H1 (cell line): ENCODE measurements at regions not wholly inside any gene's neighbourhood (a gene's known extent, or its start where the extent isn't known, plus 50 kb on each side); places are given as distances from the start of the nearest gene placed in this dataset.

ENCODE experiments used
- CTCF ChIA-PET: fragments of 300-600 bp; sonication (Branson Sonifier 250); formaldehyde crosslinking; loops from one replicate; lab custom pipeline; 2021; ENCODE audit not compliant: partially characterized antibody; lab: Charles Lee
- POLR2A ChIA-PET: fragments of 300-600 bp; sonication (Branson Sonifier 250); formaldehyde crosslinking; loops from one replicate; lab custom pipeline; 2021; ENCODE audit warnings: inconsistent platforms; ENCODE audit not compliant: partially characterized antibody; lab: Charles Lee
- DNase-seq, 2 experiments: peaks; one replicate each; pipeline versions ENCODE4 v3.0.0 to v3.0.0-alpha.2; 2010 to 2022; ENCODE audit warnings: low spot score in 2 of 2, low read depth in 1 of 2, mixed read lengths in 1 of 2
- FAIRE-seq: peaks from 2 replicates; lab custom pipeline; 2011; peaks lifted over from hg19 to GRCh38; lab: Jason Lieb, UNC
- H2AFZ ChIP-seq: 2 replicates; pipeline ENCODE4 v1.8.1; 2012; ENCODE audit warnings: low read length, inconsistent platforms
- H2AK5ac ChIP-seq: 2 replicates; pipeline ENCODE4 v1.6.1; 2013; ENCODE audit warnings: low read depth, low read length
- H2BK120ac ChIP-seq: replicated peaks from 2 replicates; pipeline ENCODE3; 2013; ENCODE audit warnings: low read depth, low read length, inconsistent platforms
- H2BK12ac ChIP-seq: 2 replicates; pipeline ENCODE4 v1.6.1; 2013; ENCODE audit warnings: low read depth, low read length
- H2BK15ac ChIP-seq: 2 replicates; pipeline ENCODE4 v1.6.1; 2013; ENCODE audit warnings: low read length
- H2BK20ac ChIP-seq: 2 replicates; pipeline ENCODE4 v1.6.1; 2013; ENCODE audit warnings: low read length
- H2BK5ac ChIP-seq: 2 replicates; pipeline ENCODE4 v1.6.1; 2013; ENCODE audit warnings: low read depth, low read length
- H3K14ac ChIP-seq: 2 replicates; pipeline ENCODE4 v1.6.1; 2013; ENCODE audit warnings: inconsistent platforms; ENCODE audit not compliant: insufficient read length
- H3K18ac ChIP-seq: 2 replicates; pipeline ENCODE4 v1.6.1; 2013; ENCODE audit warnings: low read length; ENCODE audit errors: extremely low read depth
- H3K23ac ChIP-seq: 2 replicates; pipeline ENCODE4 v1.6.1; 2013; ENCODE audit warnings: inconsistent platforms; ENCODE audit not compliant: insufficient read length
- H3K23me2 ChIP-seq: 2 replicates; pipeline ENCODE4 v1.6.1; 2013; ENCODE audit warnings: low read depth, low read length
- H3K27ac ChIP-seq: 2 replicates; pipeline ENCODE4 v1.6.1; 2011; ENCODE audit warnings: low read depth, low read length, inconsistent platforms
- H3K27me3 ChIP-seq, 4 experiments: replicated peaks in 1 of 4; 1 replicate in 1 of 4; 2 replicates in 3 of 4; pipeline versions ENCODE4 v1.6.1 to v1.8.1; 2011 to 2013; ENCODE audit warnings: low read length in 3 of 4, mild to moderate bottlenecking in 3 of 4, inconsistent platforms in 2 of 4, mixed read lengths in 2 of 4, moderate library complexity in 1 of 4; ENCODE audit not compliant: control insufficient read depth in 3 of 4, insufficient read depth in 3 of 4; ENCODE audit errors: extremely low read depth in 1 of 4
- H3K36me3 ChIP-seq, 4 experiments: 2 replicates each; pipeline versions ENCODE4 v1.6.1 to v1.8.1; 2011 to 2013; ENCODE audit warnings: mild to moderate bottlenecking in 4 of 4, low read length in 3 of 4, moderate library complexity in 2 of 4, control low read depth in 1 of 4, inconsistent platforms in 1 of 4; ENCODE audit not compliant: insufficient read depth in 4 of 4, control insufficient read depth in 2 of 4
- H3K4ac ChIP-seq: replicated peaks from 2 replicates; pipeline ENCODE3; 2013; ENCODE audit warnings: low read length, low read depth, mixed read lengths, inconsistent platforms; ENCODE audit not compliant: insufficient read length
- H3K4me1 ChIP-seq, 4 experiments: replicated peaks in 1 of 4; 1 replicate in 1 of 4; 2 replicates in 3 of 4; pipeline versions ENCODE4 v1.6.1 to v1.8.1; 2011 to 2013; ENCODE audit warnings: low read length in 3 of 4, inconsistent platforms in 2 of 4, mixed read lengths in 1 of 4; ENCODE audit not compliant: insufficient read depth in 4 of 4, control insufficient read depth in 3 of 4
- H3K4me2 ChIP-seq, 2 experiments: 2 replicates each; pipeline versions ENCODE4 v1.6.1 to v1.8.1; 2011 to 2013; ENCODE audit warnings: low read depth in 2 of 2, low read length in 2 of 2, control low read depth in 1 of 2, inconsistent platforms in 1 of 2, mild to moderate bottlenecking in 1 of 2; ENCODE audit not compliant: insufficient read depth in 1 of 2
- H3K4me3 ChIP-seq, 4 experiments: fragments of 200-600, 300-600 bp in 1 of 4; sonication (generic), shearing (Covaris generic), sonication (Bioruptor Twin) in 1 of 4; 2 replicates each; pipeline versions ENCODE4 v1.5.1 to v1.8.1; 2011 to 2016; ENCODE audit warnings: low read length in 4 of 4, low read depth in 3 of 4, control low read depth in 2 of 4, inconsistent platforms in 2 of 4, mild to moderate bottlenecking in 2 of 4, mixed read lengths in 1 of 4, moderate library complexity in 1 of 4; ENCODE audit not compliant: insufficient read depth in 2 of 4; ENCODE audit errors: extremely low read depth in 1 of 4
- H3K56ac ChIP-seq: replicated peaks from 2 replicates; pipeline ENCODE3; 2013; ENCODE audit warnings: low read depth, mild to moderate bottlenecking, mixed read lengths, low read length, inconsistent platforms; ENCODE audit not compliant: insufficient read length
- H3K79me1 ChIP-seq: 2 replicates; pipeline ENCODE4 v1.6.1; 2013; ENCODE audit warnings: low read depth, low read length, control low read depth
- H3K79me2 ChIP-seq, 2 experiments: 2 replicates each; pipeline versions ENCODE4 v1.6.1 to v1.8.1; 2012 to 2013; ENCODE audit warnings: low read length in 2 of 2, mild to moderate bottlenecking in 2 of 2, inconsistent platforms in 1 of 2; ENCODE audit not compliant: insufficient read depth in 2 of 2, control insufficient read depth in 1 of 2
- H3K9ac ChIP-seq, 4 experiments: replicated peaks in 1 of 4; 1 replicate in 1 of 4; 2 replicates in 3 of 4; pipeline versions ENCODE4 v1.6.1 to v1.8.1; 2011 to 2013; ENCODE audit warnings: low read depth in 3 of 4, low read length in 3 of 4, control low read depth in 2 of 4, mild to moderate bottlenecking in 2 of 4, moderate library complexity in 2 of 4, inconsistent platforms in 1 of 4; ENCODE audit errors: extremely low read depth in 1 of 4
- H3K9me3 ChIP-seq, 2 experiments: 2 replicates each; pipeline versions ENCODE4 v1.6.1 to v1.8.1; 2012 to 2013; ENCODE audit warnings: mild to moderate bottlenecking in 2 of 2, moderate library complexity in 2 of 2, control low read depth in 1 of 2, inconsistent platforms in 1 of 2, low read depth in 1 of 2, low read length in 1 of 2, mixed read lengths in 1 of 2; ENCODE audit not compliant: insufficient read depth in 2 of 2
- H4K20me1 ChIP-seq, 2 experiments: replicated peaks in 1 of 2; 2 replicates each; pipeline versions ENCODE3 to v1.8.1; 2011 to 2013; ENCODE audit warnings: inconsistent platforms in 2 of 2, low read length in 2 of 2, mild to moderate bottlenecking in 1 of 2; ENCODE audit not compliant: insufficient read depth in 2 of 2, control insufficient read depth in 1 of 2
- H4K5ac ChIP-seq: 2 replicates; pipeline ENCODE4 v1.6.1; 2013; ENCODE audit warnings: low read length, low read depth, mixed read lengths, inconsistent platforms; ENCODE audit not compliant: insufficient read length
- H4K8ac ChIP-seq: 2 replicates; pipeline ENCODE4 v1.8.0; 2013; ENCODE audit warnings: mild to moderate bottlenecking, moderate library complexity, low read length, inconsistent platforms; ENCODE audit not compliant: insufficient read depth; ENCODE audit errors: extremely low read depth
- H4K91ac ChIP-seq: replicated peaks from 2 replicates; pipeline ENCODE3; 2013; ENCODE audit warnings: low read length, mixed read lengths, inconsistent platforms; ENCODE audit not compliant: insufficient read length
- BRCA1 ChIP-seq: IDR thresholded peaks from 2 replicates; pipeline ENCODE4 v1.6.1; 2012; ENCODE audit warnings: low read depth, low read length, improper control_type of control experiment
- CTBP2 ChIP-seq: IDR thresholded peaks from 2 replicates; pipeline ENCODE4 v1.7.0; 2011; ENCODE audit warnings: borderline replicate concordance, mild to moderate bottlenecking, moderate library complexity, mixed read lengths, low read length; ENCODE audit not compliant: insufficient read depth, insufficient read length
- FOSL1 ChIP-seq: IDR thresholded peaks from 2 replicates; pipeline ENCODE4 v1.6.1; 2011; ENCODE audit warnings: mild to moderate bottlenecking, low read depth, low read length, moderate library complexity; ENCODE audit not compliant: insufficient read depth
- RAD21 ChIP-seq, 2 experiments: IDR thresholded peaks in 1 of 2; conservative IDR thresholded peaks in 1 of 2; 2 replicates each; pipeline ENCODE4 v1.6.1; 2011; ENCODE audit warnings: low read depth in 2 of 2, low read length in 2 of 2, improper control_type of control experiment in 1 of 2, inconsistent platforms in 1 of 2, mild to moderate bottlenecking in 1 of 2, moderate library complexity in 1 of 2
- SIN3A ChIP-seq, 2 experiments: IDR thresholded peaks in 1 of 2; conservative IDR thresholded peaks in 1 of 2; 2 replicates each; pipeline ENCODE4 v1.6.1; 2011 to 2012; ENCODE audit warnings: low read length in 2 of 2, improper control_type of control experiment in 1 of 2, low read depth in 1 of 2, mild to moderate bottlenecking in 1 of 2
- WGBS, 2 experiments: shearing (Covaris generic) in 1 of 2; methylation state at CpG; one replicate each; pipeline versions ENCODE4 v1.1.6 to v1.1.7; 2013 to 2015; ENCODE audit warnings: low lambda C conversion rate in 2 of 2, mixed read lengths in 2 of 2, inconsistent platforms in 1 of 2, low coverage in 1 of 2, missing lambda C conversion rate in 1 of 2; ENCODE audit not compliant: insufficient replicate concordance in 2 of 2, insufficient coverage in 1 of 2, insufficient read length in 1 of 2; ENCODE audit errors: extremely low coverage in 1 of 2, missing lambda C conversion rate in 1 of 2; 5-methylcytosine and 5-hydroxymethylcytosine counted together

DNA sequence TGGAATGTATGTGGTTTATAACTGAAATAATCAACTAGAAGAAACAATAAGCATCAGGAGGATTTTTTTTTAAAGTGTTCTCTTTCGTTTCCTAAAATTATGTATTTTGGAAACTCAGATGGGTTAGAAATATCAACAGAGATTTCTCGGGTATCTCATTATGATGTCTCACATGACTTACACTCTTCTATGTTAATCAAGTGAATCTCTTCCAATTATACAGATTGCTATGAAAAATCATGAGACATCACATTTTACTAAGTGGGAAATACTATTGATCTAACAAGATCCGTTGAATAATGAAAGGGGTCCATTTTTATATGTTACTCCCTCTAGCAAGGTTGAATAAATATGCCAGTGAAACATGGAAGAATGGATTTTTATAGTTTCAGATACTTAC is 54.7 kb upstream of the NRIP1 start:
- Histone ChIP-seq H2AK5ac (no peak overlapping the region), H2BK15ac (no peak overlapping the region), H3K4me1 (peaks cover 0 to 8% (median 4%) of the 10 kb centered on the region in 4 experiments; a peak in 4 of 7 replicates), H2BK12ac (no peak overlapping the region), H3K56ac (no peak overlapping the region), H3K4ac (no peak overlapping the region), H2BK120ac (no peak overlapping the region), H3K36me3 (no peaks in the 10 kb centered on the region), H3K9ac (no peak overlapping the region), H3K27ac (no peak overlapping the region), H3K23ac (no peak overlapping the region), H2AFZ (no peak overlapping the region), H3K14ac (no peak overlapping the region), H3K18ac (no peak overlapping the region), H3K79me2 (no peaks in the 10 kb centered on the region), H4K8ac (no peak overlapping the region), H3K4me2 (no peak overlapping the region), H4K20me1 (no peaks in the 10 kb centered on the region), H3K4me3 (no peak overlapping the region), H4K91ac (no peak overlapping the region), H2BK20ac (no peak overlapping the region), H3K79me1 (no peaks in the 10 kb centered on the region), H3K9me3 (no peaks in the 10 kb centered on the region), H3K23me2 (no peaks in the 10 kb centered on the region), H2BK5ac (no peak overlapping the region), H3K27me3 (no peaks in the 10 kb centered on the region), H4K5ac (no peak overlapping the region)
- DNase-seq (no peak), FAIRE-seq (no peak)
- CTCF ChIA-PET: no interaction called here
- 89% methylated on average over 3 of the region's 3 CpGs; no CpG with 5 or more reads in 1 of the 2 experiments for WGBS, 2 experiments
- TF ChIP-seq RAD21 (IDR thresholded peaks at IDR 0.05 in 1 of 2, conservative IDR thresholded peaks at IDR 0.05 in 1 of 2; ENCODE audit: low read depth in 2 of 2, low read length in 2 of 2): no peak
- no peak for TF ChIP-seq BRCA1
- TF ChIP-seq CTBP2: no peak
- no peak for TF ChIP-seq SIN3A (conservative IDR thresholded peaks at IDR 0.05 in 1 of 2, IDR thresholded peaks at IDR 0.05 in 1 of 2; ENCODE audit: low read depth in 1 of 2, low read length in 2 of 2)
- no peak for TF ChIP-seq FOSL1
- POLR2A ChIA-PET: no interaction called here
